ENCODE measurements at regions not wholly inside any gene's neighbourhood (a gene's known extent, or its start where the extent isn't known, plus 50 kb on each side); places are given as distances from the start of the nearest gene placed in this dataset.

- Mint-ChIP-seq H3K4me1 (no peaks in the 10 kb centered on the region), H3K27me3 (ENCODE audit: low read depth) (no peaks in the 10 kb centered on the region), H3K27ac (no peak overlapping the region), H3K36me3 (no peaks in the 10 kb centered on the region), H3K4me3 (no peak overlapping the region), H3K9me3 (no peaks in the 10 kb centered on the region)
- DNase-seq (ENCODE audit: low spot score in 2 of 2, unreplicated experiment in 2 of 2) = no peak
- TF ChIP-seq CTCF (IDR thresholded peaks at IDR 0.05; ENCODE audit: unreplicated experiment) = no peak
Observed at GRCh38 chr2:17093712-17094111, 424.5 kb downstream of the RAD51AP2 start.

GRCh38 chr2:17086990-17087389, 421.4 kb upstream of the CYRIA start:
- DNase-seq (ENCODE audit: low spot score in 2 of 2, unreplicated experiment in 2 of 2) = no peak
- no peaks in the 10 kb centered on the region for H3K27me3 Mint-ChIP-seq (ENCODE audit: low read depth)
- no peaks in the 10 kb centered on the region for H3K36me3 Mint-ChIP-seq
- H3K4me1 Mint-ChIP-seq = peaks cover 24% of the 10 kb centered on the region
- no peak overlapping the region for H3K4me3 Mint-ChIP-seq
- no peak overlapping the region for H3K27ac Mint-ChIP-seq
- no peaks in the 10 kb centered on the region for H3K9me3 Mint-ChIP-seq
- TF ChIP-seq CTCF (IDR thresholded peaks at IDR 0.05; ENCODE audit: unreplicated experiment) = no peak

GRCh38 chr2:17085546-17086202, 420.0 kb upstream of the CYRIA start:
- TF ChIP-seq CTCF (IDR thresholded peaks at IDR 0.05; ENCODE audit: unreplicated experiment) = no peak
- H3K27ac Mint-ChIP-seq = no peak overlapping the region
- no peak overlapping the region for H3K4me3 Mint-ChIP-seq
- H3K36me3 Mint-ChIP-seq = no peaks in the 10 kb centered on the region
- no peaks in the 10 kb centered on the region for H3K9me3 Mint-ChIP-seq
- DNase-seq (ENCODE audit: low spot score in 2 of 2, unreplicated experiment in 2 of 2) = no peak
- no peaks in the 10 kb centered on the region for H3K27me3 Mint-ChIP-seq (ENCODE audit: low read depth)
- peaks cover 24% of the 10 kb centered on the region for H3K4me1 Mint-ChIP-seq

- Mint-ChIP-seq H3K36me3 (no peaks in the 10 kb centered on the region), H3K27me3 (ENCODE audit: low read depth) (no peaks in the 10 kb centered on the region), H3K27ac (no peak overlapping the region), H3K4me3 (no peak overlapping the region), H3K4me1 (peaks cover 24% of the 10 kb centered on the region), H3K9me3 (peaks cover 7% of the 10 kb centered on the region)
- DNase-seq (ENCODE audit: low spot score in 2 of 2, unreplicated experiment in 2 of 2) = no peak
- no peak for TF ChIP-seq CTCF (IDR thresholded peaks at IDR 0.05; ENCODE audit: unreplicated experiment)
Observed at GRCh38 chr2:17084877-17085276, 419.2 kb upstream of the CYRIA start.

- H3K27ac Mint-ChIP-seq = no peak overlapping the region
- H3K27me3 Mint-ChIP-seq (ENCODE audit: low read depth) = no peaks in the 10 kb centered on the region
- H3K4me1 Mint-ChIP-seq = peaks cover 24% of the 10 kb centered on the region
- no peak for DNase-seq (ENCODE audit: low spot score in 2 of 2, unreplicated experiment in 2 of 2)
- no peak overlapping the region for H3K4me3 Mint-ChIP-seq
- TF ChIP-seq CTCF (IDR thresholded peaks at IDR 0.05; ENCODE audit: unreplicated experiment) = no peak
- H3K9me3 Mint-ChIP-seq = peaks cover 14% of the 10 kb centered on the region
- H3K36me3 Mint-ChIP-seq = peaks cover 2% of the 10 kb centered on the region
Observed at GRCh38 chr2:17083902-17084301, 418.3 kb upstream of the CYRIA start.

GRCh38 chr2:17079262-17079661, 413.6 kb upstream of the CYRIA start:
- Mint-ChIP-seq H3K4me3 (no peak overlapping the region), H3K27ac (no peak overlapping the region)

More at GRCh38 chr2:17079262-17079661, 413.6 kb upstream of the CYRIA start:
- H3K4me1 Mint-ChIP-seq = peaks cover 14% of the 10 kb centered on the region
- H3K9me3 Mint-ChIP-seq = peaks cover 26% of the 10 kb centered on the region
- peaks cover 5% of the 10 kb centered on the region for H3K36me3 Mint-ChIP-seq
- no peak for DNase-seq (ENCODE audit: low spot score in 2 of 2, unreplicated experiment in 2 of 2)
- no peaks in the 10 kb centered on the region for H3K27me3 Mint-ChIP-seq (ENCODE audit: low read depth)
- no peak for TF ChIP-seq CTCF (IDR thresholded peaks at IDR 0.05; ENCODE audit: unreplicated experiment)
